K562 (cell line): ENCODE measurements at regions not wholly inside any gene's neighbourhood (a gene's known extent, or its start where the extent isn't known, plus 50 kb on each side); places are given as distances from the start of the nearest gene placed in this dataset.

Experiments used
- ATAC-seq: fragments of 200-7000 bp; cut with Tn5 transposase; 3 replicates; pipeline ENCODE4 v1.9.1; 2020; ENCODE audit warnings: moderate library complexity
- BruUV-seq: library from RNA; stranded (reverse); fragments of 400-500 nt; replicated peaks from 2 replicates; lab custom pipeline; 2021; lab: Mats Ljungman, UMichigan
- CTCF ChIA-PET: fragments of 300-600 bp; formaldehyde crosslinking; extraction: SDS; loops from one replicate; lab custom pipeline; 2021; ENCODE audit warnings: low intra/inter-chr PET ratio; lab: Yijun Ruan, JAX
- POLR2A ChIA-PET: fragments of 300-600, 350-650 bp; sonication (Branson Sonifier 250); formaldehyde crosslinking; extraction: SDS; loops from one replicate; lab custom pipeline; 2021; ENCODE audit warnings: antibody characterized with exemption, inconsistent platforms; lab: Yijun Ruan, JAX
- DNase-seq, 4 experiments: peaks; one replicate each; pipeline versions ENCODE4 v3.0.0 to v3.0.0-alpha.2; 2011 to 2018; ENCODE audit warnings: low spot score in 3 of 4, mixed read lengths in 3 of 4; ENCODE audit errors: extremely low read depth in 1 of 4
- FAIRE-seq: peaks from 2 replicates; lab custom pipeline; 2011; peaks lifted over from hg19 to GRCh38; lab: Jason Lieb, UNC
- H2AFZ ChIP-seq: 2 replicates; pipeline ENCODE4 v1.6.0; 2011; ENCODE audit warnings: low read depth, low read length, control low read depth, inconsistent platforms
- H3K27ac ChIP-seq: fragments of 200-600 bp; 3 replicates; pipeline ENCODE4 v1.8.0; 2011; ENCODE audit warnings: low read depth, mild to moderate bottlenecking, control low read depth, inconsistent platforms, low read length, moderate library complexity, mixed read lengths; ENCODE audit errors: extremely low read depth
- H3K27me3 ChIP-seq, 2 experiments: fragments of 300-600 bp in 1 of 2; 2 replicates in 1 of 2; 3 replicates in 1 of 2; pipeline versions ENCODE4 v1.6.0 to v1.8.0; 2011; ENCODE audit warnings: inconsistent platforms in 2 of 2, low read length in 2 of 2, mild to moderate bottlenecking in 1 of 2, mixed read lengths in 1 of 2, moderate library complexity in 1 of 2; ENCODE audit not compliant: control insufficient read depth in 2 of 2, insufficient read depth in 2 of 2
- H3K36me3 ChIP-seq: fragments of 300-600 bp; 3 replicates; pipeline ENCODE4 v1.8.0; 2011; ENCODE audit warnings: mild to moderate bottlenecking, low read length, inconsistent platforms; ENCODE audit not compliant: control insufficient read depth, insufficient read depth
- H3K4me1 ChIP-seq, 2 experiments: fragments of 200-600 bp in 1 of 2; replicated peaks in 1 of 2; 2 replicates in 1 of 2; 3 replicates in 1 of 2; pipeline versions ENCODE4 v1.5.1 to v1.8.0; 2011; ENCODE audit warnings: inconsistent platforms in 2 of 2, low read length in 2 of 2, mild to moderate bottlenecking in 1 of 2, mixed read lengths in 1 of 2, moderate library complexity in 1 of 2; ENCODE audit not compliant: control insufficient read depth in 2 of 2, insufficient read depth in 2 of 2
- H3K4me2 ChIP-seq: 2 replicates; pipeline ENCODE4 v1.6.1; 2011; ENCODE audit warnings: low read length, control low read depth, inconsistent platforms, mixed read lengths; ENCODE audit not compliant: insufficient read depth
- H3K4me3 ChIP-seq: fragments of 200-600 bp; sonication (generic), shearing (Covaris generic); 2 replicates; pipeline ENCODE4 v1.5.1; 2016; ENCODE audit warnings: control low read depth, inconsistent platforms
- H3K79me2 ChIP-seq: fragments of 200-600 bp; 3 replicates; pipeline ENCODE4 v1.8.0; 2011; ENCODE audit warnings: low read length, inconsistent platforms; ENCODE audit not compliant: control insufficient read depth, insufficient read depth
- H3K9ac ChIP-seq, 2 experiments: 2 replicates each; pipeline versions ENCODE4 v1.6.0 to v1.6.1; 2011; ENCODE audit warnings: low read depth in 2 of 2, low read length in 2 of 2, control low read depth in 1 of 2, inconsistent platforms in 1 of 2, mild to moderate bottlenecking in 1 of 2, mixed read lengths in 1 of 2; ENCODE audit not compliant: insufficient read depth in 1 of 2
- H3K9me1 ChIP-seq: one replicate; pipeline ENCODE4 v1.6.0; 2011; ENCODE audit warnings: inconsistent platforms, mild to moderate bottlenecking, low read length, moderate library complexity; ENCODE audit not compliant: control insufficient read depth, insufficient read depth
- H3K9me3 ChIP-seq: replicated peaks from 2 replicates; pipeline ENCODE4 v1.5.1; 2011; ENCODE audit warnings: low read depth, low read length, inconsistent platforms; ENCODE audit not compliant: control insufficient read depth, insufficient read depth
- H4K20me1 ChIP-seq: replicated peaks from 2 replicates; pipeline ENCODE4 v1.6.1; 2011; ENCODE audit warnings: low read length, inconsistent platforms, mixed read lengths; ENCODE audit not compliant: control insufficient read depth, insufficient read depth
- NR2F6 ChIP-seq: fragments of 450-650 bp; formaldehyde crosslinking; IDR thresholded peaks from 2 replicates; pipeline ENCODE4 v1.4.0; 2020; ENCODE audit warnings: mild to moderate bottlenecking
- TAF15 ChIP-seq: fragments of 200-400 bp; formaldehyde crosslinking; IDR thresholded peaks from 2 replicates; pipeline ENCODE4 v1.6.1; 2017; ENCODE audit warnings: mild to moderate bottlenecking, low read depth, low read length, moderate library complexity
- TGIF2 ChIP-seq: sonication (generic); formaldehyde crosslinking; IDR thresholded peaks from 2 replicates; pipeline ENCODE4 v1.8.1; 2022; ENCODE audit warnings: mild to moderate bottlenecking, missing genetic modification reagents, moderate library complexity
- ZKSCAN8 ChIP-seq: fragments of 200-800 bp; sonication (Bioruptor generic); IDR thresholded peaks from 2 replicates; pipeline ENCODE4 v1.6.1; 2016; ENCODE audit warnings: missing genetic modification characterization, missing compliant biosample characterization
- ZNF318 ChIP-seq, 2 experiments: fragments of 450-650 bp; IDR thresholded peaks; 2 replicates each; pipeline ENCODE4 v1.6.1; 2016; ENCODE audit warnings: mild to moderate bottlenecking in 2 of 2, borderline replicate concordance in 1 of 2, low read depth in 1 of 2, moderate library complexity in 1 of 2
- WGBS: fragments of 100-300 bp; shearing (Covaris generic); methylation state at CpG from one replicate; pipeline ENCODE4 v1.1.6; 2016; ENCODE audit warnings: low coverage, mixed read lengths; ENCODE audit not compliant: insufficient coverage; ENCODE audit errors: missing lambda C conversion rate; 5-methylcytosine and 5-hydroxymethylcytosine counted together
- in situ Hi-C: fragments of 300-500 bp; cut with MboI; formaldehyde crosslinking; loops from 4 replicates; pipeline ENCODE4 v1.15.0; 2018; ENCODE audit warnings: inconsistent platforms, mixed read lengths
- intact Hi-C: fragments of 100-400 bp; cut with micrococcal nuclease; formaldehyde crosslinking; loops from 2 replicates; pipeline ENCODE4 v1.14.2; 2022

- ATAC-seq, result no peak
- Histone ChIP-seq H3K9ac (no peak overlapping the region), H3K79me2 (no peaks in the 10 kb centered on the region), H3K4me3 (no peak overlapping the region), H3K9me3 (no peaks in the 10 kb centered on the region)
- no peak for TF ChIP-seq ZKSCAN8 (CRISPR knock-in tag)
- TF ChIP-seq, all 486 proteins: peak for 0
- POLR2A ChIA-PET, result no interaction called here
- Histone ChIP-seq H3K36me3 (no peaks in the 10 kb centered on the region), H3K9me1 (no peaks in the 10 kb centered on the region), H4K20me1 (no peaks in the 10 kb centered on the region), H2AFZ (no peak overlapping the region), H3K4me2 (no peak overlapping the region), H3K27ac (no peak overlapping the region), H3K4me1 (0 out of 5 replicates have a peak, but pooled peaks cover 0 to 5% of the 10 kb centered on the region in 2 experiments), H3K27me3 (peaks cover 3 to 4% of the 10 kb centered on the region in 2 experiments; a peak in 2 of 5 replicates)
- FAIRE-seq (no peak), DNase-seq (no peak)
- no TSS peak for BruUV-seq
- 42% methylated on average over 2 of the region's 2 CpGs for WGBS
- CTCF ChIA-PET, result no interaction called here
- intact Hi-C loops (no loop called here), in situ Hi-C loops (no loop called here)
Observed at GRCh38 chr10:21290499-21291160, 234.9 kb downstream of the SKIDA1 start.

- H3K4me2 ChIP-seq, result no peak overlapping the region
- TF ChIP-seq ZNF318 (IDR thresholded peaks at IDR 0.05; ENCODE audit: borderline replicate concordance in 1 of 2, low read depth in 1 of 2) (no peak), TAF15 (no peak), NR2F6 (CRISPR knock-in tag) (no peak), TGIF2 (no peak)
Observed at GRCh38 chr10:21289961-21290360, 235.5 kb downstream of the SKIDA1 start.

More at GRCh38 chr10:21289961-21290360, 235.5 kb downstream of the SKIDA1 start:
- no peak overlapping the region for H3K4me3 ChIP-seq
- no peaks in the 10 kb centered on the region for H3K9me3 ChIP-seq
- intact Hi-C loops (no loop called here), in situ Hi-C loops (no loop called here)
- 38% methylated on average over 1 of the region's 1 CpG for WGBS
- CTCF ChIA-PET, result no interaction called here
- POLR2A ChIA-PET, result interaction anchor here (0.7 kb wide), 1 partner anchor 8 kb away, joined by 3 read pairs; no protein-coding TSS in a partner anchor
- no peaks in the 10 kb centered on the region for H3K9me1 ChIP-seq
- H3K27me3 ChIP-seq, result peaks cover 3 to 4% of the 10 kb centered on the region in 2 experiments; a peak in 2 of 5 replicates
- H3K4me1 ChIP-seq, result 0 out of 5 replicates have a peak, but pooled peaks cover 0 to 5% of the 10 kb centered on the region in 2 experiments
- BruUV-seq, result no TSS peak
- H4K20me1 ChIP-seq, result no peaks in the 10 kb centered on the region
- H2AFZ ChIP-seq, result no peak overlapping the region
- no peaks in the 10 kb centered on the region for H3K36me3 ChIP-seq
- H3K9ac ChIP-seq, result no peak overlapping the region
- H3K79me2 ChIP-seq, result no peaks in the 10 kb centered on the region
- no peak for DNase-seq
- FAIRE-seq, result no peak
- ATAC-seq, result no peak
- no peak overlapping the region for H3K27ac ChIP-seq
